ENCODE measurements at regions not wholly inside any gene's neighbourhood (a gene's known extent, or its start where the extent isn't known, plus 50 kb on each side); places are given as distances from the start of the nearest gene placed in this dataset.
"Not testable (repeated sequence)": the region's sequence is repeated elsewhere in the genome, so short reads cannot be mapped to it uniquely, and the experiment has no call there.

DNA sequence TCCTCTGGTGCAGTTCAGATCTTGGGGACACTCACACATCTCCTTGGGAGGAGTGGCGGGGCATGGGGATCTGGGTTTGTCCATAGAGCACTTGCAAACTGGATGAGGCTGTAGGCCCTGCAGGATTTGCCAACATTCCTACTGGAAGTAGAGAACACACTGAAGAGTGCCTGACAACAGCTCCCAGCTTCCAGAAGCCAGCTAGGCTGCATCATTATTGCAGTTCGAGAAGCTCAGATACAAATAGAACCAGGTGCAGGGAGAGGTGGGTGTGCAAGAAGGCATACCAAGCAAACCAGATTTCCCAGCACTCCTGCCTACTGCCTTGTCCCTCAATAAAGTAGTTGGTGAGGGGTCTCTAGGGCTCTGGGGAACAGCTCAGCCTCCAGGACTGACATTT lies 52.5 kb downstream of the RHOB start:
- no peak for DNase-seq

DNA sequence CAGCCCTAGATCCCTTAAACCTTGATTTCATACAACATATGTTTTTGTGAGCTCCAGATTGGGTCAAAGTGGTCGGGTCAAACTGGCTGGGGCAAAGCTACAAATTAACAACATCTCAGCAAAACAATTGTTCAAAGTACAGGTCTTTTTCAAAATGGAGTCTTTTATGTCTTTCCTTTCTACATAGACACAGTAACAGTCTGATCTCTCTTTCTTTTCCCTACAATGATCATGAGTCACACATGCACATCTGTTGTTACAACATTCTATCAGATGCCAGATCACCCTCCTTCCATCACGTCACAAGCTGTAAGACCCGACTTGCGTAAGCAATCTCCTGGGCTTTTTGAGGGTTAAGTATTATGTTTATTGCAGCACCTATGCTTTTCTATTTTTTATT lies 55.1 kb downstream of the RHOB start:
- DNase-seq: peak; percentile 56

DNA sequence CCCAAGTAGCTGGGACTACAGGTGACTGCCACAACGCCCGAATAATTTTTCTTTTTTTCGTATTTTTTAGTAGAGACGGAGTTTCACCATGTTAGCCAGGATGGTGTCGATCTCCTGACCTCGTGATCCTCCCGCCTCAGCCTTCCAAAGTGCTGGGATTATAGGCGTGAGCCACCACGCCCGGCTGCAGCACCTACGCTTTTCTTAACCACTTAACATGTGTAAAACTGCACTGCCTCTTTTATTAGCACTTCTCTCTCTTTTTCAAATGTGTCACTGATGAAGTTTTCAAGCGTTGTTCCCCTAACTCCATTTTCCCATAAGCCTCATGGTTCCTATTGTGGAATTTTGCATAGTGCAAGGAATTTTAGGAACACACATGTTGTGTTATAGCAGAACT lies 55.6 kb downstream of the RHOB start:
- DNase-seq: not testable (repeated sequence)

DNA sequence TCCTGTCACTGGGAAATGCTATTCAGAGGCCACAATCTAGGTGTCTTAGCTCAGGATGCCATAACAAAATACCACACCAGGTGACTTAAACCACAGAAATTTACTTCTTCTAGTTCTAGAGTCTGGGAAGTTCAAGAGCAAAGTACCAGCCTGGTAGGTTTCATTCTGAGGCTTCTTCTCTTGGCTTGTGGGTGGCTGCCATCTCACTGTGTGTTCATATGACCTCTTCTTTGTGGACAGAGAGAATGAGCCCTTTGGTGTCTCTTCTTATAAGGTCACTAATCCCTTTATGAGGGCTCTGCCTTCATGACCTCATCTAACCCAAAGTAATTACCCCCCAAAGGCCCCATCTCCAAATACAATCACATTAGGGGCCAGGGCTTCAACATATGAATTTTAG lies 57.3 kb downstream of the RHOB start:
- DNase-seq: no peak

DNA sequence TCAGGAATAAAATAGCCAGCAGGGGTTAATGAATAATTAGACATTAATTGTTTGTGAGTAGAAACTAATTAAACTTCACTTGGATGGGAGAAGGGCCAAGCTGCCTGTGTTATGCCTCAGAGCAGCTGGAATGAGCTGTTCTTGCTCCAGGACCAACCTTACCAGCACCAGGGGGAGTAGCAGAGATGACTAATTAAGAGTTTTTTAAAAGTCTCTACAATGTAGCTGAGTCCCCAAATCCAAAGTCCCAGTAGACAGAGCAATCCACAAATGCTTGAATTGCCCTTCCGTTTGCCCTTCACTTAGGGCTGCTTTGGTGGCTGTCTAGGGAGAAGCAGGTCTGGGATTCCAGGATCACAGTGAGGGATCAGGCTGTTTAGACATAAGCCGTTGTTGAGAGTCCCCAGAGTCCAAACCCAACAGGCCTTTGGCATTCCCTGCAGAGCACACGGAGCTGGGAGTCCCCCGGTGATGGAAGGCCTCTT lies 59.4 kb downstream of the RHOB start:
- no peak for DNase-seq

DNA sequence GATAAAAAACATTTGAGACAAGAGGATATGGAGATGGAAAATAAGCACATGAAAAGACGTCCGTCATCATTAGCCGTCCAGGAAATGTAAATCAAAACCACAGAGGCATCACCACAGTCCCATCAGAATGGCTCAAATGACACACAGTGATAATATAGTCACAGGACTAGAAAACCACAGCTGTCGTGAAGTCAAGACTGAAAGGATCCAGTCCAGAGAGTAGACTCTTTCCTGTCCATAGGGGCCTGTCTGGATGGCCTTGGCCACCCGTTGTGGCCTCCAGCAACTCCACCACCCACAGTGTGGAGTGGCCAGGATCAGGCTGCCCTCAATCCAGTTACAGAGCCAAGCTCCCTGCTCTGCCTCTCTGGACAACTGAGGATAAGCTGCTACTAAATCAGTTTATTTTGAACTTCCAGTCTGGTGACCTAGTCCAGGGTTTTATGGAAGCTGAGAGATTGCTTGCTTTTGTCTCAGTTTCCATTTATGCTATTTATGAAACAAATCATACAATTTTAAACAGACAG lies 60.4 kb downstream of the RHOB start:
- peak; percentile 73 for DNase-seq

DNA sequence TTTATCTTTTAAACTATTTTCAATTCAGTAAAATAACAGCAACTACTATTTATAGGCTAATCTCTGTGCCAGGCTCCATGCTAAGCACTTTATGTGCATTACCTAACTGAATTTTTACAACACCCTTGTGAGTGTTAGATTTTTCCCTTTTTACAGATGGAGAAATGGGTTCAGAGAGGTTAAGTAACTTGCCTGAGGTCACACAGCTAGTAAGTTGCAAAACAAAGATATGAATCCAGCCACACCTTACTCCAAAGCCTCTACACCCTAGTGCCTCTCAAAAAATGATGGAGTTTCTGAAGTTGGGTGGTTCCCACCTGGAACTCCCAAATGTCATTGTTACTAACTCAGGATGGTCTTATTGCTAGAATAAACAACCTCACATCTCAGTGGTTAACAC lies 60.8 kb downstream of the RHOB start:
- DNase-seq: no peak

DNA sequence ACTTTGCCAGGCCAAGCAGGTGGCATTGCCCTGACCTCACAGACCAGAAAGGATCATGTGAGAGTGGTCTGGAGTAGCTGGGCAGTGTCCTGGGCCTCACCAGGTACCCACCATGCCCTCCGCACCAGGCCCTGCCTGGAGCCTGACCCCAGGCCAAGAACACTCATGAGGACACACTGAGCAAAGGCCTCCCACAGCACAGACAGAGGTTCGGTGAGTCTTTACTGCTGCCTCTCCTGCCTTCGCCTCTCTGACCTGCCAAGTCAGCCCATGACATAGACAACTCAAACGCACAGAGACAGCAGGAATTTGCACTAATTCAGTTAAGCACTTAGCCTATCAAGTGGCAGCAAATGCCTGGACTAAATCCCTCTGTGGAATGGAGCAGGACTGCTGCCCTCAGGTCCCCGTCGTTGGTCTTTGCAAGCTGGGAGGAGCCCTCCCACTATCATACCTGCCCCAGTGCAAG lies 62.5 kb downstream of the RHOB start:
- no peak for DNase-seq

DNA sequence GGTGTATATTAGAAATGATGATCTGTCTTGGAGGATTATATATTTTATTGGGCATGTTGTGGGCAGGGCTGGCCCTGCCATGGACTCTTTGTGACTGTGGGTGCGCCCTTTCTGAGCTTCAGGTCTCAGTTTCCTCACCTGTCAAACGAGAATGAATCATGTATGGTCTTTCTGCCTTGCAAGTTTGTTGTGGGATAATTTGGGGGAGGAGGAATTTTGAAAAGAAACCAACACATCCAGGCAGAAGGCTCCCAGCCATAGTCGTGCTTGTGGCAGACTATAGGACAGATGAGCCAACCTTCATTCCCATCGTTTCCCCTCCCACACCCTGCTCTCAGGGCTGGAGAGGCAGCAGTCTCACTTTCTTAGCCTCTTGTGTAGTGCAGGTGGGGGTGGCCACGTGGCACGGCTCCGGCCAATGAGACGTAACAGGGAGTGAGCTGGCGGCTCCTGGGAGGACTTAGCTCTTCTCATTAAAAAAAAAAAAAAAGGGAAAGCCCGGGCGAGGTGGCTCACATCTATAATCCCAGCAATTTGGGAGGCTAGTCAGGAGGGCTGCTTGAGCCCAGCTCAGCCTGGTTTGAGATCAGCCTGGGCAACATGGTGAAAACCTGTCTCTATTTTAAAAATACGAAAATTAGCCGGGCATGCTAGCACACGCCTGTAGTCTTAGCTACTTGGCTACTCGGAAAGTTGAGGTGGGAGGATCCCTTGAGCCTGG lies 63.1 kb downstream of the RHOB start:
- no peak for DNase-seq

DNA sequence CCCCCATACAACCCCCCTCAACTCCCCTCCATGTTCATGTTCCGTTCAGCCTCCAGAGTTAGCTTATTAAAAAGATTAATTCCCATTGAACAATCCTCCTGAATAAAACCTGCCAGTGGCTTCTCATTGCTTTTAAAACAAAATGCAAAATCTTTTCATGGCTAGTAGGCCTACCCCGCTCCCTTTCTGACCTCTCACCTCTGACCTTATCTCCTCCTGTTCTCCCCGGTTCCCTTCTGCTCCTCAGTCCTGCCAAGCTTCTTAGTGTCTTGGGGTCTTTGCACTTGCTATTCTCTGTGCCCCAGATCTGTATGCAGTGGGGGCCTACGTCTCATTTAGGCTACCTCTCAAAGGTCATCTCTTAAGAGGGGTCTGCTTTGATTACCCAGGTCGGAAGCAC lies 64.3 kb downstream of the RHOB start:
- DNase-seq: no peak

DNA sequence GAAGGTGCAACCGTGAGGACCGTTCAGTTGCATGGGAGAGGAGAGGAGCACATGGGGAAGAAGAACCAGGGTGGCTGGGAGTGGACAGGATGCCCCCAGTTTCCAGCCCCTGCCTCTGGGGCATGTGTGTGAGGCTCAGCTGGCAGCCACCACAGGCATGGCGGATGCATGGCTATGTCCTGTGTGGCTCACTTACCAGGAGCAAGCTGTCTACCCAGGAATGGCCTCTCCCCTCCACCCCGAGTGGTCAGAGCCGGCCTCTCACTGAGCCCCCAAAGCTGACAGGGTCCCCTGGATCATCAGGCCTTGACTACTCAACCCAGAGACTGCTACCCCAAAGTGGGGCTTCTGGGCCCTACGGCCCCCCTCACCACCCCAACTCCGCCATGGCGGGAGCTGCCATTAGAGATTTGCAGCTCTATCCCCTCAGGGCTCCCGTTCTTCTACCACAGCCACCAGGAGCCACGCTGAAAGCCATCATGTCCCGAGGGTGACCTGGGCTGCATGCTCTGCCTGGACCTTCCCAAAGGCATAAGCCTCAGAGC lies 65.3 kb downstream of the RHOB start:
- DNase-seq: no peak

DNA sequence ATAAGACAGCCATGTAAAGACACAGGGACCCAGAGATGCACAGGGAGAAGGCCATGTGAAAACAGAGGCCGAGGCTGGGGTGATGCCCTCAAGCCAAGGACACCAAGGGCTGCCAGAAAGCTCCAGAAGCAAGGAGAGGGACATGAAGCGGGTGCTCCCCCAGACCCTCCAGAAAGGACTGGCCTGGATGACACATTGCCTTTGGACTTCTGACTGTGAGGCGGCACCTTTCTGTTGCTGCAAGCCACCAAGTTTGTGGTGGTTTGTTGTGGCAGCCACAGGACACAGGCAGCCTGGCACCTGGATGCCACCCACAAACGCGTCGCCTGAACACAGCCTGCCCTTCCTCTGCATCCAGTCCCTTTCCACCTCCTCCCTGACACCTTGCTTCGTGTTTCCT lies 67.1 kb downstream of the RHOB start:
- DNase-seq: no peak

DNA sequence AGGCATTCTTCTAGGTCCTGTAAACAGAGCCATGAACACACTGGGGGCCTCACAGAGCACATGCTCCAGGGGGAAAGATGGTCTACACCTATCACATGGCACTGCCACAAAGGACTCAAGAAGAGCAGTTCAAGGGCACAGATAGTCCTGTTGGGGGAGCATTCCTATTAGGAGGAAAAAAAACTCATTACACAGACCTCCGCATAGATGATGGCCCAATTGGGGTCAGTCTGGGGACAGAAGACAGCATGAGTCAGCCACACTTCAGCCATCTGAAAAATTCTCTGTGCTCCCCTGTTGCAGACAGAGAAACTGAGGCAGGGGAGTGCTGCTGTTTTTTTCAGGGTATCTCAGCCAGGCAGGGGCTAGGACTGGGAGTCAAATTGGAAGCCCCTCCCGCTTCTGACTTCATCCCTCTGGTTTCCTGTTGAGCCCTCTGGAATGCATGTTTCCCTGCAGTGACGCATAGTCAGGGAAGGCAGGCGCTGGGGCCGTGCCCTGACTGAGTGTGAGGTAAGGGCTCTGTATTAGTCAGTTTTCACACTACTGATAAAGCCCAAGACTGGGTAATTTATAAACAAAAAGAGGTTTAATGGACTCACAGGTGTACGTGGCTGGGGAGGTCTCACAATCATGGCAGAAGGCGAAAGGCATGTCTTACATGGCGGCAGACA lies 67.9 kb downstream of the RHOB start:
- no peak for DNase-seq

DNA sequence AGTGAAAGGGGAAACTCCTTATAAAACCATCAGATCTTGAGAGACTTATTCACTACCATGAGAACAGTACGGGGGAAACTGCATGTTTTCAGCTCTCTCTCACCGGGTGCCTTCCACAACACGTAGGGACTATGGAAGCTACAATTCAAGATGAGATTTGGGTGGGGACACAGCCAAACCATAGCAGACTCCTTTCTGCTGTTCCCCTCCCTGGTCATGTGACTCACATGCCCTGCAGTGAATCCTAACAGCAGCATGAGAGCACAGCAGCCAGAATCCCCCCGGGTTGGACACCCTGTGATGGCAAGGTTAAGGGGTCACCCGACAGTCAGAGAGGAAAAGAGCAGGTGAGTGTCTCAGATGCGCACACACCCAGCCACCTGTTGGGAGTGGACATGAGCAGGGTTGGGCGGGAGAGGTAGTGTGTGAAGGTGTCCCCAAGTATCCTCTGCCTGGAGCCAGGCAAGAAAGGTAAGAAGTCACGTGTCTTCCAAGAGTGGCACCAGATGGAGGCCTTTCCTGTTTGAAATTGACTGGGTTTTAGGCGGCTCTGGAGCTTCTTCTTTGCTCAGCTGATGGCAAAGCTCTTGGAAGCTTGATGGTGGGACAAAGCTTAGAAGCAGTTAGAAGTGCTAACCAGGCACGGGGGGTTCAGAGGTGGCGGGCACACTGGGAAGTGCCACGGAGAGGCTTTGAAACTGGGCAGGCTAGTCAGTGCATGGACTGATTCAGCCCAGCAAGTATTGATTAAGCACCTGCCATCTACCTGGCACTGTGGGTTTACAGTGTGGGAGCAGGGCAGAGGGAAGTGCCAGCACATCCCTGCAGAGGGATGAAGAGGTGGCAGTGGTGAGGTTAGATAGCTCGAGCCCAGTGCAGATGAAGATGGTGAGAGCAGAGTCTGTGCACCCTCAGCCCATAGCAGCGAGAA lies 68.7 kb downstream of the RHOB start:
- DNase-seq: no peak

DNA sequence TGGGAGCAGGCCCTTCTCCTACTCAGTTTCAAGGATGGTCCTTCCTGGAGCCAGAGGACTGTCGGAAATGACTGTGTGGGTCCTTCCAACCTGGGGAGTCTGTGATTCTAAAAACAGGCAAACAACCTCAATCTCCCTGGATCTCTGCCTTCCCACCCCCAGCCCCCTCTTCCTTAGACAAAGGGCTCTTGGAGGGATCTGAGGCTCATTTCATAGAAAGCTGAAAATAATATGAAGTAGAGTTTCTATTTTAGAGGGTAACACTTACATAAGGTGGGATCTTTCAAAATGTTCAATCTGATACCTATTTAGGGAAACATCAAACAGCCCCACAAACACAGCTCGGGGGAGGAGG lies 69.4 kb downstream of the RHOB start:
- DNase-seq: no peak

DNA sequence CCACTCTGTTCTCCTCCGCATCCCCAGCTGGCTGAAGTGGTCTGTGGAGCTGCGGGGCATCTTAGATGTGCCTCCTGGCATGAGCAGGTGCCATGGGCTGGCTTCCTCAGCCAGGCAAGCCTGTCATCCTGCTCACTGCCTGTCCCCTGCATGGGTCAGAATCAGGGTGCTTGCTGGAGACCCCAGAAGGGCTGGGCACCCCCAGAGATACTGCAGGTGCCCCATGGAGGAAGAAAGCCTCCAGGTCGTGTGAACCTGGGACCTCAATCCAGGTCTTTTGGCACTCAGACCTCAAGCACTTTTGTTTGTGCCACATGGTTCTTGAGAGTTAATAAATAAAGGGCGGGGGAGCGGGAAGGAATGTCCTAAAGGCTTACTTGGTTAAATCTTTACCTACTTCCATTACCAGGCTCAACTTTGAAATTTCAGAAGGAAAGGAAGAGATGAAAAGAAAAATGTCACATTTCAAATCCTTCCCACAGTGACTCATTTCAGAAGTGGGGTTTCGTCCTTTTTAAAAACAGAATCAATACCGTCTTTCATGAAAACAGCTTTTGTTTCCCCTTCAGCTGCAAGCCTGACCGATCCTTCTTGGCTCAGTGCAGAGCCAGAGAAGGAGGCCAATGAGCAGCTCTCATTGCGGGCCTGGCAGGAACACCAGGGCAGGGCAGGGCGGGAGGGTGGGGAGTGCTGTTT lies 69.9 kb downstream of the RHOB start:
- no peak for DNase-seq

DNA sequence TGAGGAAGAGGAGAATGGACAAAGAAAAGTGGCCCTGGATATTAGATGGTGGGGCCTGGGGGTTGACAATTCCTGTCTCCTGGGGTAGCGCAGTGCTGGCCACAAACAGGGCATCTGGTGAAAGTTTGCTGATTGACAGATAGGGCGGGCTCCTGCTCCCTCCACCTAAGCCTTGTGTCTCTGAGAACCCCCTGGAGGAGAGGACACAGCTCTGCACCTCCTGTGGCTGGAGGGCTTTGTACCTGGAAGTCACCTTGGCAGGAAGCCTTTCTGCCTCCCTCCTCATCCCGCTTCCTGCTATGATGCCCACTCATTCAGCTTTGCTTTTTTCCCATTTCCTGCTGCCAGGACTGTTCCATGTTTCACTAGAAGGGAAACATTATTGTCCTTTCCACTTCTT lies 72.4 kb downstream of the RHOB start:
- DNase-seq: no peak

DNA sequence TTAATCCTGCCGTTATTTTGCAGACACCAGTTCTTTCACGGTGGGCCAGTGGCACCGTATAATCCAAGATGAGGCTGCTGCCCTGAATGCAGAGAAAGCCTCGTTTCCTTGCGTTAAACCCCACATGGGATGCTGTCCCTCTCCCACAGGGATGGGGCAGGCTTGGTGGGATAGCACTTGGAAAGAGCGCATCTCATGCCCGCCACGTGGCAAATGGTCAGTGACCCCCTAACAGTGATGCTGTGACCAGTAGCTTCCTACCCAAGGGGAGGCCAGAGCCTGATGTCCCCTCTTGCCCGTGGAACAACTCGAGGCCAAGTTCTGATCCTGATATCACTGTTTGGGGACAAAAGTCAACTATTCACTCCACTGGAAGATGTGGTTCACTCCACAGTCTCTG lies 73.3 kb downstream of the RHOB start:
- no peak for DNase-seq

DNA sequence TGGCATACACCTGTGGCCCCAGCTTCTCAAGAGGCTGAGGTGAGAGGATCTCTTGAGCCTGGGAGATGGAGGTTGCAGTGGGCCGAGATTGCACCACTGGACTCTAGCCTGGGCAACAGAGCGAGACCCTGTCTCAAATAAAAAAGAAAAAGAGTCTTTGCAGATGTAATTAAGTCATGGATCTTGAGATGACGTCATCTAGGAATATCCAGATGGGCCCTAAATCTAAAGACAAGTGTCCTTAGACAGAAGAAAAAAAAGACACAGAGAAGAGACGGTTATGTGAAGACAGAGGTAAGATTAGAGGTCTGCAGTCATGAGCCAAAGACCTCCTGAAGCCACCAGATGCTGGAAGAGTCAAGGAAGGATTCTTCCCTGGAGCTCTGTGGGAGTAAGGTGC lies 74.3 kb downstream of the RHOB start:
- no peak for DNase-seq

DNA sequence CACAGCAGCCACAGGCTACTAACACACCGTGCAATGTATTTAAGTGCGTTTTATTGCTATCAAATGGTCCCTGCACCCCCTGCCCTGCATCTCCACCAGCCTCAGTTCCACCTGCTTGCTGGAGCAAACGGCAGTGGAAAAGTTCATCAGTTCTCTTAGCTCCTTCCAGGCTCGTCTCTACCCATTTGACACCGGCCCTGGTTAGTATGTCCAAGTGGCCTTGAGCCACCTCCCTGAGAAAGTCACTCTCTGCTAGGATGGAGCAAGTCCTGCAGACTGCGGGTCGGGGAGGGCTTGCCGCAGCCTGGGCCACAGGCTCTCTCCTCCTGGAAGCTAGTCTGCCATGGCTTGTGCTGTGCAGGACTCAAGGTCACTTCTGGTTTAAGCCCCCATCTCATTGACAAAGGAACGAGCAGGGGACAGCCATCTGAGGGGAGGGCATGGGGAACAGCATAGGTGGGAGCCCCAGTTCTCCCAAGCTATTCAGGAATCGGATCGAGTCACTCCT lies 74.9 kb downstream of the RHOB start:
- DNase-seq: no peak

DNA sequence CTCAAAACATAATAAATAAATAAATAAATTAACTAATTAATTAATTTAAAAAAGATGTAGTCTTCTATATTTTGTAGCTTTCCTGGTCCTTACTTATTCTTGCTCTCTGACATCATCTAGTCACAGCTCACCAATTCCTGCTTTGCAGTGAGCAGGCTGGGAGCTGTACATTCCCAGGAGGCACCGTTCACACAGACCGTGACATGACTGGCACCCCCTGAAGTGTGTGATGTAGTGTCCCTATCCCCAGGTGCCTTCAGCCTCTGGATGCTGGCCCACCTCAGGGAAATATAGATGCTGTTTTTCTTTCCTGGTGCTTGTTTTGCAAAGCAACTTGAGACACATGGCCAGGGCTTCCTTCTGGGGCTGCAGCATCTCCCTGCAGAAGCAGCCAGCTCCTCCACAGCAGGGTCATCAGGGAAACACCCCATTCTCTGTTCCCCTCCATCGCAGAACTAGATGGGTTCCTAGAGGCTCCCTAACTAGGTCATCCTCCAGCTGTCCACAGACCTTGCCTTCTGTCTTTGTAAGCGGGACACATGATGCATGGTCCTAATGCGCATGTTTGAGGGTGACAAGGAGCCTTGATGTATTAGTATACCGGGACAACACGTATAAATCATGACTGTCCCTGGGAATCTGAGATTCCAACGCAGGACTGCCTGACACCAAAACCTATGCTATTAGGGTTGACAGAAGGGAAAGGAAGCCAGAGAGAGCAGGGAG lies 76.4 kb downstream of the RHOB start:
- no peak for DNase-seq

DNA sequence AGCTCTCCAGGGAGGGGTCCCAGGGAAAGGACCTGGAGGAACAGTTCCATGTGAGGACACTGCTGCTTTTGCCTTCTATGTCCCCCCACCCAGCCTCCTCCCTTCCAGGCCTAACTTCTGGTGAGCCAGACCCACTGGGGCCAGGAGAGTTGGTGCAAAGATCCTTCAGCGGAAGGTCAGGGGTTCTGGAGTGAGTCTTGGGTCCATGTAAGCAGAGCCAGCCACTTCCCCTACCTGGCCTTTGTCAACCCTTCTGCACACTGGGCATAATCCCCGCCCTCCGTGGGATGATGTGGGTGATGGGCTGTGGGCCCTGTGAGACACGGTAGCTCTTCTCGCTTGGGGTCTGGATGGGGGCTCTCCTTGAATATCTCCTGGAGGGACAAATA lies 76.9 kb downstream of the RHOB start:
- no peak for DNase-seq

Data from OCI-M1 (cell line).